GM12878 (cell line): ENCODE measurements at regions not wholly inside any gene's neighbourhood (a gene's known extent, or its start where the extent isn't known, plus 50 kb on each side); places are given as distances from the start of the nearest gene placed in this dataset.
A peak's percentile ranks its signal among the peaks of the same experiment; 100 is the strongest.

Experiments
- ATAC-seq: fragments of 200-7000 bp; cut with Tn5 transposase; 3 replicates; pipeline ENCODE4 v1.9.1; 2020; ENCODE audit warnings: mild to moderate bottlenecking, moderate library complexity
- BruUV-seq: library from RNA; stranded (reverse); fragments of 400-500 nt; replicated peaks from 2 replicates; lab custom pipeline; 2021; lab: Mats Ljungman, UMichigan
- CTCF ChIA-PET: fragments of 300-600 bp; sonication (Branson Sonifier 250); formaldehyde crosslinking; extraction: SDS; loops from one replicate; lab custom pipeline; 2021; ENCODE audit warnings: inconsistent platforms; lab: Yijun Ruan, JAX
- POLR2A ChIA-PET: fragments of 350-600 bp; formaldehyde crosslinking; extraction: SDS; loops from one replicate; lab custom pipeline; 2021; ENCODE audit warnings: inconsistent platforms; lab: Charles Lee
- RAD21 ChIA-PET: fragments of 300-600 bp; sonication (Branson Sonifier 250); formaldehyde crosslinking; loops from one replicate; lab custom pipeline; 2023; ENCODE audit warnings: antibody characterized with exemption; ENCODE audit not compliant: unreplicated experiment; lab: Charles Lee
- SMC1A ChIA-PET: fragments of 300-600 bp; sonication (Branson Sonifier 250); formaldehyde crosslinking; loops from one replicate; lab custom pipeline; 2023; ENCODE audit not compliant: unreplicated experiment, uncharacterized antibody; lab: Charles Lee
- DNase-seq: peaks from one replicate; pipeline ENCODE4 v3.0.0-alpha.2; 2011; ENCODE audit warnings: low read depth, low spot score
- FAIRE-seq: peaks from 3 replicates; lab custom pipeline; 2011; peaks lifted over from hg19 to GRCh38; lab: Jason Lieb, UNC
- H2AFZ ChIP-seq: 2 replicates; pipeline ENCODE4 v1.6.0; 2011; ENCODE audit warnings: low read depth, low read length, control low read depth; ENCODE audit not compliant: control insufficient read depth
- H3K27ac ChIP-seq: 2 replicates; pipeline ENCODE4 v1.5.1; 2011; ENCODE audit warnings: control low read depth; ENCODE audit not compliant: control insufficient read depth, insufficient read depth
- H3K27me3 ChIP-seq, 2 experiments: replicated peaks in 1 of 2; 2 replicates each; pipeline versions ENCODE4 v1.6.0 to v1.6.1; 2011; ENCODE audit warnings: low read length in 1 of 2; ENCODE audit not compliant: control insufficient read depth in 2 of 2, insufficient read depth in 2 of 2
- H3K36me3 ChIP-seq, 2 experiments: 2 replicates each; pipeline ENCODE4 v1.5.1; 2011; ENCODE audit warnings: low read length in 1 of 2; ENCODE audit not compliant: control insufficient read depth in 2 of 2, insufficient read depth in 2 of 2
- H3K4me1 ChIP-seq: 2 replicates; pipeline ENCODE4 v1.6.1; 2011; ENCODE audit warnings: mild to moderate bottlenecking, low read length, moderate library complexity, mixed read lengths; ENCODE audit not compliant: control insufficient read depth, insufficient read depth
- H3K4me2 ChIP-seq: 2 replicates; pipeline ENCODE4 v1.6.0; 2011; ENCODE audit warnings: control low read depth; ENCODE audit not compliant: control insufficient read depth, insufficient read depth
- H3K4me3 ChIP-seq: fragments of 200-600 bp; sonication (generic); 2 replicates; pipeline ENCODE4 v1.5.1; 2016
- H3K79me2 ChIP-seq: 2 replicates; pipeline ENCODE4 v1.6.0; 2011; ENCODE audit warnings: low read length; ENCODE audit not compliant: control insufficient read depth, insufficient read depth
- H3K9ac ChIP-seq: 2 replicates; pipeline ENCODE4 v1.8.0; 2011; ENCODE audit warnings: low read length, control low read depth, mixed read lengths; ENCODE audit not compliant: control insufficient read depth, insufficient read depth
- H3K9me3 ChIP-seq: replicated peaks from 3 replicates; pipeline ENCODE4 v1.5.1; 2011; ENCODE audit warnings: mild to moderate bottlenecking, low read length; ENCODE audit not compliant: control insufficient read depth, insufficient read depth
- H4K20me1 ChIP-seq: 2 replicates; pipeline ENCODE4 v1.6.0; 2011; ENCODE audit not compliant: control insufficient read depth, insufficient read depth
- BCL3 ChIP-seq: IDR thresholded peaks from 2 replicates; pipeline ENCODE4 v1.6.1; 2011; ENCODE audit warnings: borderline replicate concordance, low read depth, mild to moderate bottlenecking, moderate library complexity, low read length; ENCODE audit not compliant: insufficient read depth, poor library complexity, severe bottlenecking
- BCLAF1 ChIP-seq: fragments of 450-650 bp; IDR thresholded peaks from 2 replicates; pipeline ENCODE4 v1.6.1; 2017; ENCODE audit warnings: antibody characterized with exemption, mild to moderate bottlenecking, moderate library complexity
- BRCA1 ChIP-seq: IDR thresholded peaks from 2 replicates; pipeline ENCODE4 v1.6.1; 2011; ENCODE audit warnings: low read depth, low read length, improper control_type of control experiment
- CBX3 ChIP-seq: fragments of 200-600 bp; sonication (generic); IDR thresholded peaks from 2 replicates; pipeline ENCODE4 v1.6.1; 2016; ENCODE audit warnings: low read depth, borderline replicate concordance
- EGR1 ChIP-seq, 2 experiments: IDR thresholded peaks; 1 replicate in 1 of 2; 2 replicates in 1 of 2; pipeline ENCODE4 v1.6.1; 2011 to 2012; ENCODE audit warnings: low read depth in 2 of 2, low read length in 2 of 2, borderline replicate concordance in 1 of 2, mild to moderate bottlenecking in 1 of 2, moderate library complexity in 1 of 2
- EP300 ChIP-seq, 2 experiments: fragments of 150-350 bp in 1 of 2; IDR thresholded peaks; 2 replicates each; pipeline ENCODE4 v1.6.1; 2011 to 2012; ENCODE audit warnings: low read depth in 2 of 2, low read length in 2 of 2, borderline replicate concordance in 1 of 2, improper control_type of control experiment in 1 of 2, inconsistent platforms in 1 of 2; ENCODE audit not compliant: control insufficient read depth in 1 of 2
- FOXK2 ChIP-seq: fragments of 450-650 bp; IDR thresholded peaks from 2 replicates; pipeline ENCODE4 v1.6.1; 2017; ENCODE audit warnings: mild to moderate bottlenecking, moderate library complexity
- NFYB ChIP-seq: IDR thresholded peaks from 2 replicates; pipeline ENCODE4 v1.6.1; 2011; ENCODE audit warnings: low read depth, mild to moderate bottlenecking, low read length, improper control_type of control experiment, moderate library complexity; ENCODE audit not compliant: insufficient read depth
- PBX3 ChIP-seq: IDR thresholded peaks from 2 replicates; pipeline ENCODE4 v1.6.1; 2011; ENCODE audit warnings: mild to moderate bottlenecking, low read depth, low read length, moderate library complexity; ENCODE audit not compliant: insufficient replicate concordance
- POLR2A ChIP-seq: IDR thresholded peaks from 2 replicates; pipeline ENCODE4 v1.6.1; 2011; ENCODE audit warnings: low read depth, mild to moderate bottlenecking, low read length
- RCOR1 ChIP-seq: conservative IDR thresholded peaks from 2 replicates; pipeline ENCODE4 v1.6.1; 2012; ENCODE audit warnings: low read depth, low read length, improper control_type of control experiment
- SMC3 ChIP-seq: IDR thresholded peaks from 2 replicates; pipeline ENCODE4 v1.6.1; 2011; ENCODE audit warnings: low read length, improper control_type of control experiment, borderline replicate concordance
- STAT1 ChIP-seq: fragments of 450-650 bp; conservative IDR thresholded peaks from 2 replicates; pipeline ENCODE4 v1.6.1; 2014; ENCODE audit warnings: antibody characterized with exemption, mild to moderate bottlenecking
- USF2 ChIP-seq: IDR thresholded peaks from 2 replicates; pipeline ENCODE4 v1.6.1; 2011; ENCODE audit warnings: low read depth, low read length, improper control_type of control experiment, borderline replicate concordance
- WGBS: methylation state at CpG from one replicate; pipeline ENCODE4 v1.1.6; 2016; ENCODE audit warnings: low lambda C conversion rate; ENCODE audit not compliant: insufficient replicate concordance, insufficient coverage; ENCODE audit errors: missing lambda C conversion rate; 5-methylcytosine and 5-hydroxymethylcytosine counted together
- in situ Hi-C: fragments of 300-500 bp; cut with MboI; formaldehyde crosslinking; loops from 9 replicates; pipeline ENCODE4 v1.14.3; 2018; ENCODE audit warnings: mixed read lengths
- intact Hi-C: fragments of 100-400 bp; cut with micrococcal nuclease; formaldehyde crosslinking; loops from one replicate; pipeline ENCODE4 v1.14.2; 2022; ENCODE audit not compliant: unreplicated experiment

- TF ChIP-seq USF2 (no peak), FOXK2 (no peak), BCLAF1 (no peak), EP300 (IDR thresholded peaks at IDR 0.05; ENCODE audit: borderline replicate concordance in 1 of 2, control insufficient read depth in 1 of 2, low read depth in 2 of 2, low read length in 2 of 2) (no peak), RCOR1 (no peak)
- TF ChIP-seq, all 136 proteins: peak for 0
These were observed 88.2 kb downstream of the IRX5 start (continued) for GRCh38 chr16:55018881-55019280.

GRCh38 chr16:55019419-55020131 lies 88.9 kb downstream of the IRX5 start:
- Histone ChIP-seq H3K9me3 (no peaks in the 10 kb centered on the region), H2AFZ (no peak overlapping the region), H3K36me3 (no peaks in the 10 kb centered on the region), H3K4me3 (no peak overlapping the region), H3K27me3 (no peaks in the 10 kb centered on the region), H3K27ac (no peak overlapping the region), H3K79me2 (no peaks in the 10 kb centered on the region), H4K20me1 (no peaks in the 10 kb centered on the region), H3K4me1 (no peaks in the 10 kb centered on the region), H3K4me2 (no peak overlapping the region), H3K9ac (no peak overlapping the region)
- POLR2A ChIA-PET = no interaction called here
- peak in 1 of 2 experiments; percentile 7; a peak in 1 of 3 replicates for TF ChIP-seq EGR1 (IDR thresholded peaks at IDR 0.05; ENCODE audit: borderline replicate concordance in 1 of 2, low read depth in 2 of 2, low read length in 2 of 2)
- TF ChIP-seq PBX3 = peak; percentile 43
- no peak for TF ChIP-seq SMC3
- peak; percentile 82 for TF ChIP-seq BCL3
- TF ChIP-seq NFYB = no peak
- no peak for TF ChIP-seq CBX3
- no peak for TF ChIP-seq BRCA1
- TF ChIP-seq STAT1 = no peak
- TF ChIP-seq POLR2A = no peak
- CTCF ChIA-PET = no interaction called here
- no peak for ATAC-seq
- no TSS peak for BruUV-seq
- intact Hi-C loops (no loop called here), in situ Hi-C loops (no loop called here)
- DNase-seq = no peak
- 55% methylated on average over 9 of the region's 9 CpGs for WGBS
- SMC1A ChIA-PET = no interaction called here
- RAD21 ChIA-PET = no interaction called here
- no peak for FAIRE-seq
